Endothelial cell of umbilical vein (primary cell): ENCODE measurements at regions not wholly inside any gene's neighbourhood (a gene's known extent, or its start where the extent isn't known, plus 50 kb on each side); places are given as distances from the start of the nearest gene placed in this dataset.

Experiments
- BruUV-seq: library from RNA; stranded (reverse); fragments of 400-500 nt; replicated peaks from 2 replicates; lab custom pipeline; 2021; lab: Mats Ljungman, UMichigan
- CTCF ChIA-PET: fragments of 300-600, 350-600 bp; sonication (Branson Sonifier 250); formaldehyde crosslinking; loops from one replicate; lab custom pipeline; 2021; ENCODE audit warnings: antibody characterized with exemption, inconsistent platforms; lab: Charles Lee
- POLR2A ChIA-PET: fragments of 300-600, 350-600 bp; sonication (Branson Sonifier 250); formaldehyde crosslinking; loops from one replicate; lab custom pipeline; 2021; ENCODE audit warnings: antibody characterized with exemption, inconsistent platforms; lab: Charles Lee
- DNase-seq: peaks from one replicate; pipeline ENCODE4 v3.0.0-alpha.2; 2011; ENCODE audit warnings: low read depth, low spot score
- FAIRE-seq: peaks from 2 replicates; lab custom pipeline; 2011; peaks lifted over from hg19 to GRCh38; lab: Jason Lieb, UNC
- H2AFZ ChIP-seq: 2 replicates; pipeline ENCODE4 v1.6.0; 2012; ENCODE audit warnings: low read depth, low read length, control low read depth, inconsistent platforms
- H3K27ac ChIP-seq: 2 replicates; pipeline ENCODE4 v1.5.1; 2011; ENCODE audit warnings: low read depth, mild to moderate bottlenecking, control low read depth, low read length, moderate library complexity; ENCODE audit not compliant: insufficient read depth
- H3K27me3 ChIP-seq, 2 experiments: 2 replicates each; pipeline versions ENCODE4 v1.6.0 to v1.6.1; 2011; ENCODE audit warnings: low read length in 2 of 2, mixed read lengths in 1 of 2; ENCODE audit not compliant: control insufficient read depth in 2 of 2, insufficient read depth in 2 of 2
- H3K36me3 ChIP-seq, 2 experiments: 2 replicates in 1 of 2; 3 replicates in 1 of 2; pipeline ENCODE4 v1.5.1; 2011; ENCODE audit warnings: low read length in 2 of 2, mild to moderate bottlenecking in 1 of 2, moderate library complexity in 1 of 2; ENCODE audit not compliant: control insufficient read depth in 2 of 2, insufficient read depth in 2 of 2; ENCODE audit errors: extremely low read depth in 1 of 2
- H3K4me1 ChIP-seq: 3 replicates; pipeline ENCODE4 v1.5.1; 2011; ENCODE audit warnings: mild to moderate bottlenecking, low read length; ENCODE audit not compliant: control insufficient read depth, insufficient read depth; ENCODE audit errors: extremely low read depth
- H3K4me2 ChIP-seq: 2 replicates; pipeline ENCODE4 v1.6.1; 2011; ENCODE audit warnings: low read length, control low read depth, mixed read lengths; ENCODE audit not compliant: insufficient read depth
- H3K4me3 ChIP-seq, 3 experiments: fragments of 200-600 bp in 1 of 3; sonication (generic), shearing (Covaris generic) in 1 of 3; replicated peaks in 1 of 3; 2 replicates each; pipeline ENCODE4 v1.5.1; 2011 to 2016; ENCODE audit warnings: control low read depth in 3 of 3, low read length in 3 of 3, mild to moderate bottlenecking in 2 of 3, inconsistent platforms in 1 of 3, low read depth in 1 of 3, moderate library complexity in 1 of 3; ENCODE audit not compliant: insufficient read depth in 1 of 3
- H3K79me2 ChIP-seq: 2 replicates; pipeline ENCODE4 v1.6.0; 2012; ENCODE audit warnings: low read length, inconsistent platforms; ENCODE audit not compliant: control insufficient read depth, insufficient read depth
- H3K9ac ChIP-seq: replicated peaks from 2 replicates; pipeline ENCODE3; 2011; ENCODE audit warnings: low read length, control low read depth; ENCODE audit not compliant: insufficient read depth; ENCODE audit errors: extremely low read depth
- H3K9me1 ChIP-seq: replicated peaks from 3 replicates; pipeline ENCODE4 v1.6.0; 2011; ENCODE audit warnings: mild to moderate bottlenecking, low read length; ENCODE audit not compliant: control insufficient read depth, insufficient read depth; ENCODE audit errors: extremely low read depth
- H3K9me3 ChIP-seq: replicated peaks from 2 replicates; pipeline ENCODE4 v1.5.1; 2012; ENCODE audit warnings: low read length, inconsistent platforms; ENCODE audit not compliant: control insufficient read depth, insufficient read depth
- H4K20me1 ChIP-seq: replicated peaks from 2 replicates; pipeline ENCODE3; 2011; ENCODE audit warnings: mild to moderate bottlenecking, low read length; ENCODE audit not compliant: control insufficient read depth, insufficient read depth; ENCODE audit errors: extremely low read depth
- CTCF ChIP-seq, 2 donors: IDR thresholded peaks; 1 replicate in 1 of 2; 2 replicates in 1 of 2; pipeline ENCODE4 v1.5.1; 2011; ENCODE audit warnings: low read length in 2 of 2, mild to moderate bottlenecking in 2 of 2, moderate library complexity in 2 of 2, control low read depth in 1 of 2, inconsistent platforms in 1 of 2, low read depth in 1 of 2; ENCODE audit not compliant: insufficient read depth in 1 of 2; ENCODE audit errors: extremely low read depth in 1 of 2
- EZH2 ChIP-seq: IDR thresholded peaks from 2 replicates; pipeline ENCODE4 v1.6.1; 2012; ENCODE audit warnings: borderline replicate concordance, low read depth, mild to moderate bottlenecking, moderate library complexity, low read length, inconsistent platforms; ENCODE audit not compliant: severe bottlenecking
- FOS ChIP-seq: IDR thresholded peaks from 2 replicates; pipeline ENCODE4 v1.6.1; 2011; ENCODE audit warnings: mild to moderate bottlenecking, low read length, moderate library complexity, borderline replicate concordance; ENCODE audit not compliant: insufficient read depth
- GATA2 ChIP-seq: IDR thresholded peaks from 2 replicates; pipeline ENCODE4 v1.7.0; 2011; ENCODE audit warnings: low read depth, mild to moderate bottlenecking, moderate library complexity, mixed read lengths, low read length; ENCODE audit not compliant: insufficient read length, insufficient read depth
- JUN ChIP-seq: IDR thresholded peaks from 2 replicates; pipeline ENCODE4 v1.6.1; 2011; ENCODE audit warnings: borderline replicate concordance, low read depth; ENCODE audit not compliant: insufficient read length, insufficient read depth
- MAX ChIP-seq: IDR thresholded peaks from 2 replicates; pipeline ENCODE4 v1.6.1; 2011; ENCODE audit not compliant: insufficient read depth, insufficient read length
- MYC ChIP-seq: IDR thresholded peaks from one replicate; pipeline ENCODE4 v1.6.1; 2011; ENCODE audit warnings: mild to moderate bottlenecking, low read depth, low read length
- POLR2A ChIP-seq: IDR thresholded peaks from 2 replicates; pipeline ENCODE4 v1.6.1; 2012; ENCODE audit warnings: low read depth, mild to moderate bottlenecking, control low read depth, low read length
- POLR2AphosphoS5 ChIP-seq: IDR thresholded peaks from 2 replicates; pipeline ENCODE4 v1.6.1; 2012; ENCODE audit warnings: low read depth, mild to moderate bottlenecking, control low read depth, low read length, moderate library complexity; ENCODE audit not compliant: insufficient read depth
- dilution Hi-C: fragments of 300-500 bp; cut with MboI; formaldehyde crosslinking; loops from one replicate; pipeline ENCODE4 v1.15.0; 2019; ENCODE audit warnings: low sequenced_read_pairs; ENCODE audit not compliant: extremely low pct_ligation_motif_present
- intact Hi-C: fragments of 100-400 bp; cut with micrococcal nuclease; formaldehyde crosslinking; loops from one replicate; pipeline ENCODE4 v1.10.0; 2022

- no peaks in the 10 kb centered on the region for H3K9me1 ChIP-seq
- no peak overlapping the region for H3K4me2 ChIP-seq
- H3K36me3 ChIP-seq, result no peaks in the 10 kb centered on the region
- H2AFZ ChIP-seq, result no peak overlapping the region
- no peaks in the 10 kb centered on the region for H3K4me1 ChIP-seq
- ChIA-PET POLR2A (no interaction called here), CTCF (interaction anchor here (0.7 kb wide), 1 partner anchor 10 kb away, joined by 4 read pairs; no protein-coding TSS in a partner anchor)
- dilution Hi-C loops (no loop called here), intact Hi-C loops (no loop called here)
- H3K9me3 ChIP-seq, result no peaks in the 10 kb centered on the region
- no TSS peak for BruUV-seq
- DNase-seq (no peak), FAIRE-seq (no peak)
- H3K9ac ChIP-seq, result no peak overlapping the region
- H3K27me3 ChIP-seq, result peaks cover 0 to 3% of the 10 kb centered on the region in 2 experiments
- H3K27ac ChIP-seq, result no peak overlapping the region
- no peaks in the 10 kb centered on the region for H4K20me1 ChIP-seq
- no peak for TF ChIP-seq MAX
- no peak for TF ChIP-seq EZH2
- no peak for TF ChIP-seq GATA2
- no peak for TF ChIP-seq MYC
- TF ChIP-seq FOS, result no peak
- TF ChIP-seq POLR2A, result no peak
- TF ChIP-seq POLR2AphosphoS5, result no peak
- no peak for TF ChIP-seq JUN
- no peak for TF ChIP-seq CTCF (IDR thresholded peaks at IDR 0.05; ENCODE audit: extremely low read depth in 1 of 2, insufficient read depth in 1 of 2, low read depth in 1 of 2, low read length in 2 of 2)
- H3K4me3 ChIP-seq, result no peak overlapping the region
- no peaks in the 10 kb centered on the region for H3K79me2 ChIP-seq
Observed at GRCh38 chr6:137323860-137324259, 104.7 kb upstream of the IFNGR1 start.
